Naive thymus-derived CD4-positive, alpha-beta T cell (primary cell): ENCODE measurements at regions not wholly inside any gene's neighbourhood (a gene's known extent, or its start where the extent isn't known, plus 50 kb on each side); places are given as distances from the start of the nearest gene placed in this dataset.

Experiments
- ATAC-seq: fragments of 150-1000 bp; cut with Tn5 transposase; 2 replicates; pipeline ENCODE4 v1.10.0; 2021; ENCODE audit warnings: mild to moderate bottlenecking, moderate library complexity
- CTCF ChIA-PET: fragments of 350-600 bp; sonication (Branson Sonifier 250); formaldehyde crosslinking; loops from one replicate; lab custom pipeline; 2021; ENCODE audit warnings: antibody characterized with exemption; lab: Charles Lee
- POLR2A ChIA-PET: fragments of 350-600 bp; sonication (Branson Sonifier 250); formaldehyde crosslinking; loops from one replicate; lab custom pipeline; 2021; ENCODE audit warnings: antibody characterized with exemption, inconsistent platforms; lab: Charles Lee
- DNase-seq, 9 donors: peaks; one replicate each; pipeline versions ENCODE4 v3.0.0 to v3.0.0-alpha.2; 2020 to 2022; ENCODE audit warnings: mixed read lengths in 1 of 9
- H3K27ac ChIP-seq: one replicate; pipeline ENCODE4 v1.7.0; 2013; ENCODE audit warnings: mild to moderate bottlenecking, low read depth, low read length, moderate library complexity
- H3K27me3 ChIP-seq, 2 donors: one replicate each; pipeline ENCODE4 v1.7.0; 2013; ENCODE audit warnings: low read length in 2 of 2, mild to moderate bottlenecking in 2 of 2, moderate library complexity in 2 of 2; ENCODE audit not compliant: control insufficient read depth in 2 of 2, insufficient read depth in 2 of 2
- H3K36me3 ChIP-seq, 3 experiments: 1 replicate in 2 of 3; 2 replicates in 1 of 3; pipeline ENCODE4 v1.7.0; 2013; ENCODE audit warnings: low read length in 3 of 3, mild to moderate bottlenecking in 3 of 3, moderate library complexity in 1 of 3; ENCODE audit not compliant: insufficient read depth in 3 of 3, control insufficient read depth in 2 of 3
- H3K4me1 ChIP-seq, 2 donors: one replicate each; pipeline ENCODE4 v1.7.0; 2013; ENCODE audit warnings: low read length in 2 of 2, mild to moderate bottlenecking in 2 of 2, moderate library complexity in 1 of 2; ENCODE audit not compliant: control insufficient read depth in 2 of 2, insufficient read depth in 2 of 2
- H3K4me3 ChIP-seq: 2 replicates; pipeline ENCODE4 v1.7.0; 2013; ENCODE audit warnings: mild to moderate bottlenecking, low read length
- H3K9me3 ChIP-seq, 3 experiments: 1 replicate in 2 of 3; 2 replicates in 1 of 3; pipeline ENCODE4 v1.7.0; 2013; ENCODE audit warnings: low read length in 3 of 3; ENCODE audit not compliant: control insufficient read depth in 2 of 3
- H3K27ac Mint-ChIP-seq, 9 donors: one replicate each; pipeline ENCODE4 v1.8.0; 2020 to 2022; ENCODE audit warnings: mixed read lengths in 9 of 9, mild to moderate bottlenecking in 8 of 9, moderate library complexity in 5 of 9, inconsistent platforms in 2 of 9
- H3K27me3 Mint-ChIP-seq, 5 donors: one replicate each; pipeline ENCODE4 v1.8.0; 2021 to 2022; ENCODE audit warnings: mixed read lengths in 5 of 5, mild to moderate bottlenecking in 1 of 5
- H3K36me3 Mint-ChIP-seq, 5 donors: one replicate each; pipeline ENCODE4 v1.8.0; 2020 to 2022; ENCODE audit warnings: mixed read lengths in 5 of 5, mild to moderate bottlenecking in 3 of 5, inconsistent platforms in 1 of 5
- H3K4me1 Mint-ChIP-seq, 7 donors: one replicate each; pipeline ENCODE4 v1.8.0; 2020 to 2022; ENCODE audit warnings: mixed read lengths in 7 of 7, mild to moderate bottlenecking in 3 of 7, inconsistent platforms in 1 of 7
- H3K4me3 Mint-ChIP-seq, 10 donors: one replicate each; pipeline ENCODE4 v1.8.0; 2020 to 2022; ENCODE audit warnings: mild to moderate bottlenecking in 10 of 10, mixed read lengths in 10 of 10, moderate library complexity in 6 of 10, inconsistent platforms in 2 of 10
- H3K9me3 Mint-ChIP-seq, 11 donors: one replicate each; pipeline ENCODE4 v1.8.0; 2020 to 2022; ENCODE audit warnings: mixed read lengths in 11 of 11, mild to moderate bottlenecking in 4 of 11, inconsistent platforms in 1 of 11, moderate library complexity in 1 of 11
- intact Hi-C, 2 donors: fragments of 100-400 bp; cut with micrococcal nuclease; formaldehyde crosslinking; loops; one replicate each; pipeline ENCODE4 v1.15.1; 2023

DNA sequence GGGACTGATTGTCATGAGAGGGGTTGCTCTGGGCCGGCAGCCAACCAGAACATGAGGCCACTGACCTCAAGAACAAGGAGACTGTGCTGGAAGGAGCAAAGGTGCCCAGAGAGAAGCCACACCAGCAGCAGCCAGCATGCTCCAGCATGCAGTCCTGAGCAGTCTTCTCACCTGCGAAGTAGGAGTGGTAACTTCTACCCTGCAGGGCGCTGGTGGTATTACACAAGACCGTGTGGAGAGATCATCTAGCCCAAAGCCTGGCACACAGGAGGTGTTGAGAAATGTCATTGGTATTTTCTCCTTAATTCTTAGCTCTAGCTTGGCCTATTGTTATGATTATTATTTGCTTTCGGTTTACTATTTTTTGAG lies 132.7 kb downstream of the TSN start:
- Histone ChIP-seq H3K4me1 (no peaks in the 10 kb centered on the region), H3K36me3 (no peaks in the 10 kb centered on the region), H3K4me3 (no peak overlapping the region), H3K27me3 (no peaks in the 10 kb centered on the region), H3K27ac (no peak overlapping the region), H3K9me3 (no peaks in the 10 kb centered on the region)
- intact Hi-C loops = no loop called here
- DNase-seq = no peak
- ChIA-PET POLR2A (no interaction called here), CTCF (no interaction called here)
- Mint-ChIP-seq H3K4me3 (no peak overlapping the region), H3K27me3 (peaks cover 0 to 17% (median 7%) of the 10 kb centered on the region in 5 donors), H3K4me1 (no peaks in the 10 kb centered on the region), H3K27ac (no peak overlapping the region), H3K36me3 (no peaks in the 10 kb centered on the region), H3K9me3 (peaks cover 0 to 2% (median 0%) of the 10 kb centered on the region in 11 donors)
- no peak for ATAC-seq

DNA sequence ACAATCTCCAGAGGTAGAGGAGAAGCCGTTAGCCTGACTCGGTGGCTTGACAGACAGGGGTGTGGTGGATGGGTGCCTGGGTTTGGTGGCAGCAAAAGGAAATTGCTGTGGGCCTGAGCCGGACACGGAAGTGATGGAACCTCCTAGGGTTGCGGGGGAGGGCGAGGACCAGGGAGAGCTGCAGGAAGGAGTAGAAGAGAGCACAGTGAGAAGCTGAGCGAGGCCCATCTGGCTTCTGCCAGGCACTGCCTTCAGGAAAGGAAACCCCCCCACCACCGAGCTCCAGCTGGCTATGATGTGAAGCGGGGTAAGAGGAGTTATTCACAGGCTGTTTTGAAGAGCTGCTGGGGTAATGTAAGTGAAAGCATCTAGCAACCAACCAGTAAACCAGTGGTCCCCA lies 134.6 kb downstream of the TSN start:
- H3K27me3 ChIP-seq = no peaks in the 10 kb centered on the region
- no peak overlapping the region for H3K4me3 ChIP-seq
- Mint-ChIP-seq H3K4me1 (no peaks in the 10 kb centered on the region), H3K4me3 (no peak overlapping the region), H3K27me3 (peaks cover 0 to 9% (median 6%) of the 10 kb centered on the region in 5 donors), H3K9me3 (peaks cover 0 to 2% (median 0%) of the 10 kb centered on the region in 11 donors), H3K27ac (no peak overlapping the region), H3K36me3 (no peaks in the 10 kb centered on the region)
- H3K27ac ChIP-seq = no peak overlapping the region
- CTCF ChIA-PET = no interaction called here
- no peaks in the 10 kb centered on the region for H3K36me3 ChIP-seq
- no peak for ATAC-seq
- no peaks in the 10 kb centered on the region for H3K4me1 ChIP-seq
- POLR2A ChIA-PET = no interaction called here
- intact Hi-C loops = no loop called here
- no peaks in the 10 kb centered on the region for H3K9me3 ChIP-seq
- no peak for DNase-seq

DNA sequence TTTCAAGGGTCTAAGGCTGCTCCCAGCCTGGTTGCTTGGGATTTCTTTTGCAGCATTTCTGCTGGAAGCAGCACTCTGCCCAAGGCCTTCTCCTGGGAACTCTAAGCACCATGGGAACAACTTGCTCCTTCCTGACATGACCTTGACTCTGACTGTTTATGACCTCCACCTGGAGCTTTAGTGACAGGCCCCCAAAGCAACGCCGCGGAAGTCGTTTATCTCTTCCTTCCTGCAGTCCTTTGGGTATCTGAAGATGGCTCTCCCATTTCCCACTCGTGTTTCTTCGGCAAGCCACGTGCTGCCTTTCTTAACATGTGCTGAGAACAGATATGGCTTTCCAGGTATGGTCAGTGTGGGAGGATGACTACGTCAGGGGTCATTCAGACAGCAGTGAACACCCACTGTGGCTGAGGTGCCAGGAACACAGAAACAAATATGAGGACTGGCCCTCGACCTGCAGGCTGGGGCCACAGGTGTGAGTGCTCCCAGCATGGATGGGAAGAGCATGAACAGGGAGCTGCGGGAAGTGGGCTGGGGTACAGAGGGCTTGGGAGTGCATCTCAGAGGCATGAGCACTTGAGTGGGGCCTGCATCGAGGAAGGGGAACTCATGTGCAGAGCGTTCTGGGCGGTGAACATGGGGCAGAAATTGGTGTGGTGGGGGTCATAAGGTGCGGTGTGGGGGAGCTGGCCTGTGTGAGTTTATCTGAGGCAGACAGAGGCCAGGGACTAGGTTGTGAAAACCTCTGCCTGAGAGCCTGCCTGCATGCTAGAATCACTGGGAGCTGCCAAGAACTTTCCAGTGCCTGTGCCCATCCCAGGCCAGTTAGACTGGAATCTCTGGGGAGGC lies 140.5 kb downstream of the TSN start:
- Histone ChIP-seq H3K4me3 (no peak overlapping the region), H3K27ac (no peak overlapping the region), H3K4me1 (no peaks in the 10 kb centered on the region), H3K36me3 (no peaks in the 10 kb centered on the region), H3K9me3 (no peaks in the 10 kb centered on the region), H3K27me3 (no peaks in the 10 kb centered on the region)
- ChIA-PET POLR2A (no interaction called here), CTCF (no interaction called here)
- H3K27ac Mint-ChIP-seq = peak overlapping the region in 1 of 9 donors; percentile 33
- H3K4me1 Mint-ChIP-seq = no peaks in the 10 kb centered on the region
- H3K27me3 Mint-ChIP-seq = peaks cover 0 to 3% (median 0%) of the 10 kb centered on the region in 5 donors
- H3K9me3 Mint-ChIP-seq = no peaks in the 10 kb centered on the region
- no peaks in the 10 kb centered on the region for H3K36me3 Mint-ChIP-seq
- H3K4me3 Mint-ChIP-seq = no peak overlapping the region
- ATAC-seq (no peak), DNase-seq (no peak)
- intact Hi-C loops = no loop called here

DNA sequence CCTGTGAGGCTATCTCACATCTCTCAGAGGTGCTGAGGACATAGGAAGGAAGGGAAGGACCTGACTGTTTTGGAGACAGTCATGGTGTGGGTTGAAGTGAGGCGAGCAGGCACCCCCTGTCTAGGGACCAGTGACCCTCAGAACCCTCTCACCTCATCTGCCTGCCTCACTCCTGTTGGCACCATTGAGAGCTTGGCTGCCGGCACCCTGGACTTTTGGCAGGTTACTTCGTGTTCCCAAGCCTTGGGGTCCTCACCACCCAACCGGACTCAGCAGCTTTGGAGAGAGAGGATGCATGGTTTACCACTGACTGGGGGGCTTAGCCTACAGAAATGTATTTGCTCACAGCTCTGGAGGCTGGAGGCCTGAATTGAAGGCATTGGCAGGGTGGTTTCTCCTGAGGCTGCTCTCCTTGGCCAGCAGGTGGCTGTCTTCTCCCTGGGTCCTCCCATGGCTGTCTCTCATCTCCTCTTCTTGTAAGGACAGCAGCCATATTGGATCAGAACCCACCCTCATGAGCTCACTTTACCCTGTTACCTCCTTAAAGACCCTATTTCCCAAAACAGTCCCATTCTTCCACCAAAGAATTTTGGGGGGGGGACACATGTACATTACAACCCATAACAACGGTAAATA lies 142.0 kb downstream of the TSN start:
- POLR2A ChIA-PET = no interaction called here
- peak; percentile 28 for ATAC-seq
- intact Hi-C loops = no loop called here

DNA sequence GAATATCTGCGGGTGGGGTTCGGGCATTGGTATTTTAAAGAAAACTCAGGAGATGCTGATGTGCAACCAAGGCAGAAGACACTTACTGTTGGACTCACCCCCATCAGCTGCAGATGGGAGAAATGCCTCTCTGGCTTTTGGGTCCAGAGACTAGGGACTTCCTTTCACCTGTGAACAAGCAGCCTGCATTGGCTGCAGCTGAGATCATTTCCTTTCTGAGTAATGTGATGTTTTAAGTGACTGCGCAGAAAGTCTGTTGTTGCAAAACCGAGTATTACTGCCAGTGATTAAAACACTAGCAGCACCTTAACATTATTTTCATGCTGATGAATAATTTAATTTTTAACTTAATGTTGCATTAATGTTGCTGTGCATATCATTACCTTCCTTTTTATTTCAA lies 143.0 kb downstream of the TSN start:
- Histone ChIP-seq H3K27ac (no peak overlapping the region), H3K4me3 (no peak overlapping the region), H3K27me3 (no peaks in the 10 kb centered on the region), H3K9me3 (no peaks in the 10 kb centered on the region), H3K36me3 (no peaks in the 10 kb centered on the region), H3K4me1 (no peaks in the 10 kb centered on the region)
- Mint-ChIP-seq H3K27ac (no peak overlapping the region), H3K36me3 (no peaks in the 10 kb centered on the region), H3K4me1 (no peaks in the 10 kb centered on the region), H3K27me3 (peaks cover 0 to 3% (median 0%) of the 10 kb centered on the region in 5 donors), H3K9me3 (no peaks in the 10 kb centered on the region), H3K4me3 (no peak overlapping the region)
- intact Hi-C loops = no loop called here
- POLR2A ChIA-PET = no interaction called here
- no peak for ATAC-seq
- DNase-seq = no peak
- CTCF ChIA-PET = no interaction called here

More for the DNA sequence above, 142.0 kb downstream of the TSN start:
- Histone ChIP-seq H3K4me3 (no peak overlapping the region), H3K4me1 (no peaks in the 10 kb centered on the region), H3K27ac (no peak overlapping the region), H3K36me3 (no peaks in the 10 kb centered on the region), H3K27me3 (no peaks in the 10 kb centered on the region), H3K9me3 (no peaks in the 10 kb centered on the region)
- H3K9me3 Mint-ChIP-seq = no peaks in the 10 kb centered on the region
- CTCF ChIA-PET = no interaction called here
- no peak for DNase-seq
- no peaks in the 10 kb centered on the region for H3K4me1 Mint-ChIP-seq
- H3K4me3 Mint-ChIP-seq = no peak overlapping the region
- no peak overlapping the region for H3K27ac Mint-ChIP-seq
- no peaks in the 10 kb centered on the region for H3K36me3 Mint-ChIP-seq
- H3K27me3 Mint-ChIP-seq = peaks cover 0 to 3% (median 0%) of the 10 kb centered on the region in 5 donors

DNA sequence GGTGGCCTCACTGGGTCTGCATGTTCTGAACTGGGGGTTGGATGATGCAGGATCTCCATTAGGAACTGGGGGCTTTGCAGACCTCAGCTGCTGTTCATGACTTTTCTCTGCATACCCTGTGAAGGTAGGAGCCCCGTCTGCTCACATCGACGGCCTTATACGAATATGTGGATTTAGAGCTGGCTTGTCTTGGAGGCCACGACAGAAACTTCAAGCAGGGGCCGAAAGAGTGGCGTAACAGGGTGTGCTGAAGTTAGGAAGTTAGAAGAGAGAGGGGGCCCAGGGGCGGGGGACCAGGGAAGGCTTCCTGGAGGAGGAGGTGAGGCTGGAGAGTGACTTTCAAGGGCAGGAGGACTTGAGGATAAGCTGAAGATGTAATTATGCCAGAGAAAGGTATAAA lies 144.9 kb downstream of the TSN start:
- Mint-ChIP-seq H3K27ac (no peak overlapping the region), H3K9me3 (peaks cover 0 to 1% (median 0%) of the 10 kb centered on the region in 11 donors), H3K36me3 (no peaks in the 10 kb centered on the region), H3K4me1 (no peaks in the 10 kb centered on the region), H3K4me3 (no peak overlapping the region), H3K27me3 (peaks cover 0 to 4% (median 2%) of the 10 kb centered on the region in 5 donors)
- CTCF ChIA-PET = no interaction called here
- intact Hi-C loops = no loop called here
- DNase-seq = no peak
- Histone ChIP-seq H3K9me3 (no peaks in the 10 kb centered on the region), H3K4me1 (no peaks in the 10 kb centered on the region), H3K4me3 (no peak overlapping the region), H3K27ac (no peak overlapping the region), H3K36me3 (no peaks in the 10 kb centered on the region), H3K27me3 (no peaks in the 10 kb centered on the region)
- ATAC-seq = no peak
- POLR2A ChIA-PET = no interaction called here

DNA sequence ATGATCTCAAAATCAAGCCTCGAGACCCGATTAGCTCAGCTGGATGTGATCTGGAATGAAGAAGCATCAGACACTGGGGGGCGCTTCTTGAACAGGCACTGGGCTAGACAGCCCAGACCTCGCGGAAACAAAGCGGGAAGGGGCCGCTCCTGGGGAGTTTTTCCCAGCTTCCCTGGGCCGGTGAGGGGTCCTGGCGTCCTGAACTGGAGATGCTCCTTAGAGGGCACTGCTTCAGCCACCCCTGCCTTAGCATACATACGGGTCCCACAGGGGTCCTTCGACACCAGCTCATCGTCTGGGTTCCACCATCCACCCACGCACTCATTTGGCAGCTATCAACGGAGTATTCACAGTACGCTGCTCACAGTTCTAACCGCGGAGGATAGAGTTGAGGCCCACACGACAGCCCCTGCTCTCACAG lies 146.7 kb downstream of the TSN start:
- ChIA-PET CTCF (no interaction called here), POLR2A (no interaction called here)
- DNase-seq = no peak
- Mint-ChIP-seq H3K4me1 (no peaks in the 10 kb centered on the region), H3K36me3 (no peaks in the 10 kb centered on the region), H3K4me3 (peak overlapping the region in 1 of 10 donors; percentile 61), H3K9me3 (peaks cover 0 to 1% (median 0%) of the 10 kb centered on the region in 11 donors), H3K27me3 (peaks cover 0 to 4% (median 0%) of the 10 kb centered on the region in 5 donors), H3K27ac (no peak overlapping the region)
- H3K9me3 ChIP-seq = no peaks in the 10 kb centered on the region
- no peaks in the 10 kb centered on the region for H3K4me1 ChIP-seq
- no peaks in the 10 kb centered on the region for H3K27me3 ChIP-seq
- ATAC-seq = peak; percentile 19
- no peaks in the 10 kb centered on the region for H3K36me3 ChIP-seq
- intact Hi-C loops = no loop called here
- no peak overlapping the region for H3K27ac ChIP-seq
- H3K4me3 ChIP-seq = no peak overlapping the region
